GM18861 (cell line): ENCODE measurements at regions not wholly inside any gene's neighbourhood (a gene's known extent, or its start where the extent isn't known, plus 50 kb on each side); places are given as distances from the start of the nearest gene placed in this dataset.

Source experiments
- ATAC-seq: cut with Tn5 transposase; IDR thresholded peaks from one replicate; pipeline ENCODE4 v1.9.1; 2021; ENCODE audit not compliant: unreplicated experiment

GRCh38 chr1:59223989-59224634 is 72.8 kb upstream of the FGGY start:
- ATAC-seq: no peak

GRCh38 chr1:59225594-59226316 is 71.1 kb upstream of the FGGY start:
- no peak for ATAC-seq

GRCh38 chr1:59229138-59229537 is 67.8 kb upstream of the FGGY start:
- ATAC-seq: no peak

- no peak for ATAC-seq
These were observed 66.3 kb upstream of the FGGY start for GRCh38 chr1:59230622-59231021.

- ATAC-seq: no peak
These were observed 64.7 kb upstream of the FGGY start for GRCh38 chr1:59232216-59232615.

- ATAC-seq: no peak
These were observed 63.5 kb upstream of the FGGY start for GRCh38 chr1:59233444-59233843.

- ATAC-seq: no peak
These were observed 60.0 kb upstream of the FGGY start for GRCh38 chr1:59236721-59237545.

GRCh38 chr1:59237900-59238299 is 59.0 kb upstream of the FGGY start:
- no peak for ATAC-seq

- ATAC-seq: no peak
These were observed 58.5 kb upstream of the FGGY start for GRCh38 chr1:59238333-59238934.

GRCh38 chr1:59238993-59239392 is 57.9 kb upstream of the FGGY start:
- ATAC-seq: no peak

GRCh38 chr1:59241909-59242308 is 55.0 kb upstream of the FGGY start:
- ATAC-seq: no peak

GRCh38 chr1:59242370-59242769 is 54.5 kb upstream of the FGGY start:
- no peak for ATAC-seq

GRCh38 chr1:59243550-59243949 is 53.3 kb upstream of the FGGY start:
- ATAC-seq: no peak

- ATAC-seq: no peak
These were observed 52.9 kb upstream of the FGGY start for GRCh38 chr1:59243978-59244377.

- ATAC-seq: no peak
These were observed 52.0 kb upstream of the FGGY start for GRCh38 chr1:59244891-59245290.
